Body of pancreas (tissue), 4 donors: ENCODE measurements at regions not wholly inside any gene's neighbourhood (a gene's known extent, or its start where the extent isn't known, plus 50 kb on each side); places are given as distances from the start of the nearest gene placed in this dataset.

Source experiments
- POLR2A ChIP-seq, 3 donors: fragments of 450-650 bp; IDR thresholded peaks; one replicate each; pipeline ENCODE4 v1.6.1; 2016; ENCODE audit warnings: antibody characterized with exemption in 3 of 3, mild to moderate bottlenecking in 2 of 3
- TF ChIP-seq, protein P1 (sequence below), 7 experiments: fragments of 450-650 bp in 4 of 7; fragments of 200-600 bp in 3 of 7; sonication (generic) in 3 of 7; IDR thresholded peaks; one replicate each; pipeline ENCODE4 v1.5.1; 2016 to 2019; ENCODE audit warnings: antibody characterized with exemption in 7 of 7

DNA sequence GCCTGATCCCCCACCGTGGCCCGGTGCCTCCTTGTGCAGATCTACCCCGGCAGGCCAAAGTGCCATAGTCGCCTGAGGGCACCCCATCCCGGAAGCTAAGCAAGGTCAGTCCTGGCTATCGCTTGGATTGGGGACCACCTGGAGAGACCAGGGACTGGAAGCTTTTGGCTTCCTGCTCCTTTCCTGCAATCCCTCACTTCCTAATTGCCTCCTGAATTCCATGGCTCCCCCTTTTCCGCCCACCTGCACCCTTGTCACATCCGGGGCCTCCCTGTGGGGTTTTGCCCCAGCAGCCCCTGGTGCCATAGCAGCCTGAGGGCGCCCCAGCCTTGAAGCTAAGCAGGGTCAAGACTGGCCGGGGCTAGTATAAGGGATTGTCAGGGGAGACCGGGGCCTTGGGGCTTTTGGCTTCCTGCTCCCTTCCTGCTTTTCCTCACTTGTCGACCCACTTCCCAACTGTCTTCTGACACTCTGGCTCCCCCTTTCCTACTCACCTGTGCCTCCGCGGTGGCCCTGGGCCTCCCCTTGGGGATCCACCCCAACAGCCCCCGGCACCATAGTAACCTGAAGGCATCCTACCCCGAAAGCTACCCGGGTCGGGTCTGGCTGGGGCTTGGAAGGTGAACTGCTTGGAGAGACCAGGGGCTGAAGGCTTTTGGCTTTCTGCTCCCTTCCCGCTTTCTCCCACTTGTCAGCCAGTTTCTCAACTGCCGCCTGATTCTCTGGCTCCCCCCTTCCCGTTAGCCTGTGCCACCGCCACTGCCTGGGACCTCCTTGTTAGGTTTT, 2293.6 kb downstream of the TP53TG3F start:
- TF ChIP-seq, protein P1, sequence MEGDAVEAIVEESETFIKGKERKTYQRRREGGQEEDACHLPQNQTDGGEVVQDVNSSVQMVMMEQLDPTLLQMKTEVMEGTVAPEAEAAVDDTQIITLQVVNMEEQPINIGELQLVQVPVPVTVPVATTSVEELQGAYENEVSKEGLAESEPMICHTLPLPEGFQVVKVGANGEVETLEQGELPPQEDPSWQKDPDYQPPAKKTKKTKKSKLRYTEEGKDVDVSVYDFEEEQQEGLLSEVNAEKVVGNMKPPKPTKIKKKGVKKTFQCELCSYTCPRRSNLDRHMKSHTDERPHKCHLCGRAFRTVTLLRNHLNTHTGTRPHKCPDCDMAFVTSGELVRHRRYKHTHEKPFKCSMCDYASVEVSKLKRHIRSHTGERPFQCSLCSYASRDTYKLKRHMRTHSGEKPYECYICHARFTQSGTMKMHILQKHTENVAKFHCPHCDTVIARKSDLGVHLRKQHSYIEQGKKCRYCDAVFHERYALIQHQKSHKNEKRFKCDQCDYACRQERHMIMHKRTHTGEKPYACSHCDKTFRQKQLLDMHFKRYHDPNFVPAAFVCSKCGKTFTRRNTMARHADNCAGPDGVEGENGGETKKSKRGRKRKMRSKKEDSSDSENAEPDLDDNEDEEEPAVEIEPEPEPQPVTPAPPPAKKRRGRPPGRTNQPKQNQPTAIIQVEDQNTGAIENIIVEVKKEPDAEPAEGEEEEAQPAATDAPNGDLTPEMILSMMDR (IDR thresholded peaks at IDR 0.05): no peak
- no peak for TF ChIP-seq POLR2A (IDR thresholded peaks at IDR 0.05)
